RWPE1 (cell line): ENCODE measurements at regions not wholly inside any gene's neighbourhood (a gene's known extent, or its start where the extent isn't known, plus 50 kb on each side); places are given as distances from the start of the nearest gene placed in this dataset.
A peak's percentile ranks its signal among the peaks of the same experiment; 100 is the strongest.
"Not testable (repeated sequence)": the region's sequence is repeated elsewhere in the genome, so short reads cannot be mapped to it uniquely, and the experiment has no call there.

Experiments
- CTCF ChIA-PET: fragments of 350-600 bp; sonication (Branson Sonifier 250); formaldehyde crosslinking; extraction: SDS; loops from one replicate; lab custom pipeline; 2021; lab: Yijun Ruan, JAX
- POLR2A ChIA-PET: fragments of 400-600 bp; formaldehyde crosslinking; extraction: SDS; loops from one replicate; lab custom pipeline; 2020; ENCODE audit warnings: antibody characterized with exemption; ENCODE audit not compliant: low non-redundant PET; lab: Yijun Ruan, JAX
- DNase-seq: peaks from one replicate; pipeline ENCODE4 v3.0.0; 2012; ENCODE audit warnings: low spot score
- H3K27ac ChIP-seq: fragments of 450-650 bp; 2 replicates; pipeline ENCODE4 v1.5.1; 2017
- CTCF ChIP-seq: fragments of 450-650 bp; conservative IDR thresholded peaks from 2 replicates; pipeline ENCODE4 v1.5.1; 2017; ENCODE audit warnings: low read depth, mild to moderate bottlenecking

DNA sequence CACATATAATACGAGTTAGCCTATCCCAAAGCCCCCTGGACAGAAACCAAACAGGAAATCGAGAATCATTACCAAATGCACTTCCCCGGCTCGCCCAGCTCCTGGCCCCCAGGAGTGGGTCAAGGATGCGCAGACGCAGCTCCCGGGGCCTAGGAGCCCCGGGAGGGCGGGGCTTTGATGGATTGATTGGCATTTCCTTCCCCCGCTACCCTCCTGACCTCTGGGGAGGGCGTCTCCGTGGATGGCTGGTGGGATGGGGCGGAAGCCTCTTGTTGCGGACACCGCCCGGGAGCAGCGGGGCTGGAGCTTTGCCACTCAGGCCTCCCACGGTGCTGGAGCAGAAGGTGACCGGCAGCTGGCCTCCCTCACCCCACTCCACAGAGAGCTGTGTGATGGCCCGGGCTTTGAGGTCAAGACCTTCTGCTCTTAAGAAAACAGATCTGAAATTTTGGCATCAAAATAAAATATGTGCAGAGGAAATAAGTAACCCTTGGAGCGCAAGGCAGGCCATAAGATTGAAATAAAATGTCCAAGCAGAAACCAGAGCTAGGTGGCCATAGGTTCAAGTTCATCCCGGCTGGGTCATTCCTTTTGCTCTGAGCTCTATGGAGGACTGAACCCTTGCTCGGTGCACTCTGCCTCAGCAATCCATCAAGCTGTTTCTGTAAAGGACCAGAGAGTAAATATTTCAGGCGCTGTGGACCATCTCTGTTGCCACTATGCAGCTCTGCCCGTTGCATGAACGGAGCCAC is 262.3 kb downstream of the SOX9 start:
- TF ChIP-seq CTCF = no peak
- ChIA-PET CTCF (interaction anchor here (0.6 to 0.7 kb wide), 2 partner anchors 9 to 48 kb away, joined by 3 read pairs; no protein-coding TSS in a partner anchor), POLR2A (no interaction called here)
- DNase-seq = no peak
- H3K27ac ChIP-seq = no peak overlapping the region

DNA sequence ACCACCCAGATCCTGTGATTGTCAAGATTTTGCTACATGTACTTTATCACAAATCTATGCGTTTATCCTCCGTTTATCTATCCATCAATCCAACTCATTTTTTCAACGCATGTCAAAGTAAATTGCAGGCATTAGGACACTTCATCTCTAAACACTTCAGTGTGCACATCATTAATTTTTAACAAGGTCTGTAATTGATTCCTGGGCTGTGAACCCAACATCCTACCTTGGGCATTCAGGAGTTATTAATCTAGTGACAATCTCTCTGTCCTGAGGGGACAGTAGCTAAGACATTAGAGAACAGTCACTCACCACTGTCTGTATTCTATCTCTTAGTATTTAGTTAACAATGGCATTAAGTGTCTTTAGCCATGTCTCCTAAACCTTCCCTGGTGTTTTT is 264.7 kb downstream of the SOX9 start:
- POLR2A ChIA-PET = no interaction called here
- no peak for DNase-seq
- CTCF ChIA-PET = interaction anchor here (0.7 kb wide), 1 partner anchor 500 kb away, joined by 3 read pairs; no protein-coding TSS in a partner anchor
- H3K27ac ChIP-seq = no peak overlapping the region
- no peak for TF ChIP-seq CTCF

DNA sequence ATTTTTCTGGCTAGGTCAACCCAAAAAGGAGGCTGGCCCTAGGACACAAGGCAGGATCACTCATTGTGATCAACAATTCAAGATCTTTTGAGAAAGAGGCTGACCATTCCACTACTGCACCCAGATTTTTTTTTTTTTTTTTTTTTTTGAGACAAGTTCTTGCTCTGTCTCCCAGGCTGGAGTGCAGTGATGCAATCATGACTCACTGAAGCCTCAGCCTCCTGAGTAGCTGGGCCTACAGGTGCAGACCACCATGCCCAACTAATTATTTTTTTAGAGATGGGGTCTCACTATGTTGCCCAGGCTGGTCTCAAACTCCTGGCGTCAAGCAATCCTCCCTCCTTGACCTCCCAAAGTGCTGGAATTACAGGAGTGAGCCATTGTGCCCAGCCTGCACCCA is 265.4 kb downstream of the SOX9 start:
- CTCF ChIA-PET, DNase-seq: not testable (repeated sequence)
- peak overlapping the region; percentile 79 for H3K27ac ChIP-seq
- POLR2A ChIA-PET = interaction anchor here (0.7 kb wide), 1 partner anchor 49 kb away, joined by 8 read pairs; no protein-coding TSS in a partner anchor

GRCh38 chr17:72386619-72387237 is 265.9 kb downstream of the SOX9 start:
- POLR2A ChIA-PET = interaction anchor here (0.7 kb wide), 1 partner anchor 48 kb away, joined by 8 read pairs; no protein-coding TSS in a partner anchor
- no peak for DNase-seq
- CTCF ChIA-PET = no interaction called here
- TF ChIP-seq CTCF = no peak
- H3K27ac ChIP-seq = peak overlapping the region; percentile 79

DNA sequence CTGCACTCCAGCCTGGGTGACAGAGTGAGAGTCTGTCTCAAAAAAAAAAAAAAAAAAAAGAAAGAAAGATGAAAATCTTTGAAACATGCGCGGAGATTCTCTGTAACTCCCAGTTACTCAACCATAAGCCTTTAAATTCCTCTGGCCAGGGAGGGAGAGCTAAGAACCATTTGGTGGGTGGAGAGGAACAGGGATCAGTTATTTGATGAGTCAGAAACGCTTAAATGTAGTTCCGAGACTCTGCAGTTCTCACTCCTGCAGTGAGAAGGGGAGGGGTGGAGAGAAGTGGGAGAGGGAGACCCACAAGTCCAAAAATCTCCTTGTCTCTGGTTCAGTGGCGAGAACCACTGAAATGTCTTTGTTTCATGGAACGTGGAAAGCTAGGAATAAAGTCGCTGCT is 266.7 kb downstream of the SOX9 start:
- CTCF ChIA-PET = no interaction called here
- peak overlapping the region; percentile 79 for H3K27ac ChIP-seq
- peak; percentile 87 for DNase-seq
- TF ChIP-seq CTCF = no peak
- POLR2A ChIA-PET = no interaction called here

GRCh38 chr17:72387969-72388368 is 267.1 kb downstream of the SOX9 start:
- no peak for TF ChIP-seq CTCF
- ChIA-PET CTCF (interaction anchor here (0.6 kb wide), 1 partner anchor 987 kb away, joined by 3 read pairs; no protein-coding TSS in a partner anchor), POLR2A (no interaction called here)
- H3K27ac ChIP-seq = no peak overlapping the region; the same call in 1 of the 2 replicates
- DNase-seq = no peak
